ENCODE measurements at regions not wholly inside any gene's neighbourhood (a gene's known extent, or its start where the extent isn't known, plus 50 kb on each side); places are given as distances from the start of the nearest gene placed in this dataset.

GRCh38 chr4:96037705-96038104 is 197.8 kb downstream of the PDHA2 start:
- Histone ChIP-seq H3K4me1 (ENCODE audit: insufficient read depth, low read length) (no peaks in the 10 kb centered on the region), H3K9me3 (ENCODE audit: low read depth, low read length) (no peaks in the 10 kb centered on the region), H3K4me3 (ENCODE audit: insufficient read depth, low read length) (no peak overlapping the region), H3K27ac (ENCODE audit: low read depth, low read length) (no peak overlapping the region), H3K36me3 (ENCODE audit: insufficient read depth, low read length) (no peaks in the 10 kb centered on the region), H2AFZ (ENCODE audit: low read length) (no peak overlapping the region), H3K27me3 (ENCODE audit: insufficient read depth, low read length) (no peaks in the 10 kb centered on the region), H3K4me2 (ENCODE audit: insufficient read depth, low read length) (no peak overlapping the region), H4K20me1 (ENCODE audit: insufficient read depth, low read length) (no peaks in the 10 kb centered on the region), H3K79me2 (ENCODE audit: insufficient read depth, low read length) (no peaks in the 10 kb centered on the region)
- DNase-seq (ENCODE audit: insufficient read length, low spot score, missing footprints) = no peak
- no peak for TF ChIP-seq CTCF (IDR thresholded peaks at IDR 0.05; ENCODE audit: extremely low read depth, low read depth, low read length)

GRCh38 chr4:96039217-96039616 is 199.3 kb downstream of the PDHA2 start:
- no peak overlapping the region for H3K4me2 ChIP-seq (ENCODE audit: insufficient read depth, low read length)
- H3K27ac ChIP-seq (ENCODE audit: low read depth, low read length) = no peak overlapping the region
- H3K36me3 ChIP-seq (ENCODE audit: insufficient read depth, low read length) = no peaks in the 10 kb centered on the region
- no peak for DNase-seq (ENCODE audit: insufficient read length, low spot score, missing footprints)
- no peaks in the 10 kb centered on the region for H3K27me3 ChIP-seq (ENCODE audit: insufficient read depth, low read length)
- no peaks in the 10 kb centered on the region for H3K9me3 ChIP-seq (ENCODE audit: low read depth, low read length)
- no peak overlapping the region for H2AFZ ChIP-seq (ENCODE audit: low read length)
- H4K20me1 ChIP-seq (ENCODE audit: insufficient read depth, low read length) = no peaks in the 10 kb centered on the region
- H3K79me2 ChIP-seq (ENCODE audit: insufficient read depth, low read length) = no peaks in the 10 kb centered on the region
- no peaks in the 10 kb centered on the region for H3K4me1 ChIP-seq (ENCODE audit: insufficient read depth, low read length)
- H3K4me3 ChIP-seq (ENCODE audit: insufficient read depth, low read length) = no peak overlapping the region
- no peak for TF ChIP-seq CTCF (IDR thresholded peaks at IDR 0.05; ENCODE audit: extremely low read depth, low read depth, low read length)

DNA sequence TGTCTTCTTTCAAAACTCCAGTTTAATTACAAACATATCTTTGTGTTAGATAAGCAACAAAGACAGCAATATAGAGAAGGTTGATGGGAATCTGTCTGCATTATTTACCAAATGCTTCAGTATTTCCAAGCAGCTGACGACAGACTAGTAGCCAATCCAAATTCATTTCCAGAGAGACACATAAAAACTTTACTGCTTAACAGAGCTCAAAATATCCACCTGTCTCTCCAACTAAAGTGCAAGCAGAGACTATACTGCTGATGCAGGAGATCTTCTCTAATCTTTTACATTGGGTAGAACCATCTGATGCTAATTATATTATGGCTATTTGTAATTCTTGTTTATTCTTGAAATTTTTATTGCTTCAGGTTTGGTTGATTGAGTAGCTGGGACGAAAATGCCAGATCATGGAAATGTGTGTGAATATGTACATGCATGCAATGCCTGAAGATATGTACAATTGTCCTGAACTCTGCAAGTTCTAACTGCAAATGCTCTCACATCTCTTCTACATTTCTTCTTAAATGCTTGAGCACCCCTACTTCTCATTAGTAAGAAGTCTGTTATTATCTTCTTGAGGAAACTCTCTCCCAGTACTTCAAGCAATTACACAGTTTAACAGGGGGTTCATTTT is 200.0 kb downstream of the PDHA2 start:
- no peak overlapping the region for H3K4me3 ChIP-seq (ENCODE audit: insufficient read depth, low read length)
- H3K4me2 ChIP-seq (ENCODE audit: insufficient read depth, low read length) = no peak overlapping the region
- no peaks in the 10 kb centered on the region for H3K4me1 ChIP-seq (ENCODE audit: insufficient read depth, low read length)
- no peaks in the 10 kb centered on the region for H3K9me3 ChIP-seq (ENCODE audit: low read depth, low read length)
- H3K79me2 ChIP-seq (ENCODE audit: insufficient read depth, low read length) = no peaks in the 10 kb centered on the region
- no peak overlapping the region for H2AFZ ChIP-seq (ENCODE audit: low read length)
- H3K27ac ChIP-seq (ENCODE audit: low read depth, low read length) = no peak overlapping the region
- TF ChIP-seq CTCF (IDR thresholded peaks at IDR 0.05; ENCODE audit: extremely low read depth, low read depth, low read length) = no peak
- DNase-seq (ENCODE audit: insufficient read length, low spot score, missing footprints) = no peak
- no peaks in the 10 kb centered on the region for H3K27me3 ChIP-seq (ENCODE audit: insufficient read depth, low read length)
- no peaks in the 10 kb centered on the region for H3K36me3 ChIP-seq (ENCODE audit: insufficient read depth, low read length)
- H4K20me1 ChIP-seq (ENCODE audit: insufficient read depth, low read length) = no peaks in the 10 kb centered on the region

DNA sequence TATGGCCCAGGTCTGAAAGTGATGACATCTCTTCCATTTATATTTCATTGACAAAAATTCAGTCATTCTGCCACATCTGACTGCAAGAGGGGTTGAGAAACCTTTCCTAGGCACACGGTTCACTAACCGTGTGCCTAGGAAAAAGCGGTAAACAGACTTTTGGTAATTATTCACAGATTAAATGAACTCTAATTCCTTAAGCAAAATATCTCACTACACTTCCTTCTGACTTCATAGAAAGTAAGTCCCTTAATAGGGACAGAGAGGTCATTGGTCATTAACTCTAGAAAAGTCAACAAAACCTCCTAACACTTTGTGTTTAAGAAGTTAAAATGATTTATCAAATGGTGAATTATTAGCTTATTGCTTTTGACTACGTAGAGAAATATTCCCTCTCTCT is 205.1 kb downstream of the PDHA2 start:
- Histone ChIP-seq H3K27ac (ENCODE audit: low read depth, low read length) (no peak overlapping the region), H3K79me2 (ENCODE audit: insufficient read depth, low read length) (no peaks in the 10 kb centered on the region), H4K20me1 (ENCODE audit: insufficient read depth, low read length) (no peaks in the 10 kb centered on the region), H3K36me3 (ENCODE audit: insufficient read depth, low read length) (no peaks in the 10 kb centered on the region), H2AFZ (ENCODE audit: low read length) (no peak overlapping the region), H3K4me2 (ENCODE audit: insufficient read depth, low read length) (no peak overlapping the region), H3K4me1 (ENCODE audit: insufficient read depth, low read length) (no peaks in the 10 kb centered on the region), H3K4me3 (ENCODE audit: insufficient read depth, low read length) (no peak overlapping the region), H3K9me3 (ENCODE audit: low read depth, low read length) (no peaks in the 10 kb centered on the region), H3K27me3 (ENCODE audit: insufficient read depth, low read length) (no peaks in the 10 kb centered on the region)
- DNase-seq (ENCODE audit: insufficient read length, low spot score, missing footprints) = no peak
- TF ChIP-seq CTCF (IDR thresholded peaks at IDR 0.05; ENCODE audit: extremely low read depth, low read depth, low read length) = no peak
